HG03520 (cell line): ENCODE measurements at regions not wholly inside any gene's neighbourhood (a gene's known extent, or its start where the extent isn't known, plus 50 kb on each side); places are given as distances from the start of the nearest gene placed in this dataset.

Source experiments
- ATAC-seq: cut with Tn5 transposase; IDR thresholded peaks from one replicate; pipeline ENCODE4 v1.9.1; 2021; ENCODE audit warnings: mild to moderate bottlenecking, moderate library complexity; ENCODE audit not compliant: unreplicated experiment

DNA sequence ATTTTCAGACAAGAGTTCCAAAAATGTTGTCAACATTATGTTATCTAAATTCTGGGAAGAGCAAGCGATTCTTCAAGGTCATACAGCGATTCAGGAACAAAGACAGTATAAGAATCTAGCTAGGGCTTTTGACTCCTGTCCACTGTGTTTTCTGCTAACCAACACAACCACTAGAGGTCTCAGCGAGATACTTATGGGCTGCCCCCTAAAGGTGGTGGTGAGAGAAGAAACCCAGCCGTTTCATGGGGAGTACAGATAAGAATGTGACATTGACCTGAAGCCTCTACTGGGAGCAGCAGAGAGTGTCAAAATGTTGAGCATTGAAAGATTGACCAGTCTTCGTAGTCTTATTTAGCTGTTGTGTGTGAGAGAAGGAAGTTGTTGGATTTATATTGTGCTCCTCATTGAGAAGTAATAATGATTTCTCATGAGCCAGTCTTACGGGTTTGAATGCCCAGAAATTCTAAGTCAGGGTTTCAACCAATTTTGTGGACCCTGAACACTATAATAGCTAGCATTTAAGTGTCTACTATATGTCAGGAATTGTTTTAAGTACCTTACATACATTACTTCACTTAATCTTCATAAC lies 168.3 kb downstream of the SPRY1 start:
- ATAC-seq, result peak; percentile 99

DNA sequence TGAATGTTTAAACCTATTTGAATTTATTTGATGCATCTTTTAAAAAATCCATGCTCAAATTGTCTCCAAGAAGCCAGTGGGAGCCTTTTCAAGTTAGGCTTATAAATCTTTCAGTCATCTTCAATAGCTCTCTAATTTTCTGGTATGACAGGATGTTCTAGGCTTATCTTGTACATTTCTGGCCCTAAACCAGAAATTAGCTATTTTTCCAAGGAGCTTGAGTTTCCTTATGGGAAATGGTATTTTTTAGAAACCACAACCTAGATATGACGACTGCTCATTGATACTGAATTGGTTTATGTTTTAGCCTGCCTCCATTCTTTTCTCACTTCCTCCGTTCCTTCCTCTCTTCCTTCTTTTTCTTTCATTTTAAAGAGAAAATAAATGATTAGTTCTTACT lies 172.3 kb downstream of the SPRY1 start:
- ATAC-seq, result no peak

DNA sequence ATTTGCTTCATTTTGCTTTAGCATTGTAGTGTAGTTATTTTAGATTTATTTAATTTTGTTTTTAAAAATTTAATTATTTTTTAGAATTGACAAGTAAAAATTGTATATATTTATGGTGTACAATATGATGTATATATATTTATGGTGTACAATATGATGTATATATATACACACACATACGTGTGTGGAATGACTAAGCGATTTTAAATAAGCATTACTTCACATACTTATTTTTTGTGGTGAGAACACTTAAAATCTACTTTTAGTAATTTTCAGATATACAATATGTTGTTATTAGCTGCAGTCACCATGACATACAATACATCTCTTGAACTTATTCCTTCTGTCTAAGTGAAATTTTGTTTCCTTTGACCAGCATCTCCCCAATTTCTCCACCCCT lies 172.9 kb downstream of the SPRY1 start:
- no peak for ATAC-seq

DNA sequence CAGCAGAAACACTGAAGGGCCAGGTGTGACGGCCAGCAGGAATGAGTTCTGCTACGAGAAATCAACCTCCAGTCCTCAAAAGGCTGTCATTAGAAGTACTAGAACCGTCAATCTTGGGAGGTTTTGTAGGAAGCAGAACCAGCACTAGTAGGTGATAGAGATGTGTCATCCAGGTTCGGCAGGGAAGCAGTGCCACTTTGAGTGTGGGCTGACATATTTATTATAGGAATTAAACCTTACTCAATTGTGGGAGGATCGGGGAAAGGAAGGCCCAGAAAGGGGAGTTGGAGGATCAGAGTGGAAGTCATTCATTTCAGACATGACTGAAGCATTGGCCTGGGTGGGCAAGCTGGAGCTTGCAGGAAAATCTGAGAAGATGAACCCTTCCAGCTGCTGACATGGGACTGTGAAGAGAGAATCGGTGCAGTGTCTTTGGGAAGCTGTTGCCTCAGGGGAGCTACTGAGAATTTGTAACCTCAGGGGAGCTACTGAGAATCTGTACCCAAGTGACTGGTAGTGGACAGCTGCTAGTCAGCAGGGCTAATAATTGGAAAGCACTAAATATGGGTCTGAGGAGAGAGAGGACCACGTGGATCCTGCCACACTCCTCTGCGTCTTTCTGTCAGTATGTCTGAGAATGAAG lies 177.4 kb downstream of the SPRY1 start:
- no peak for ATAC-seq

DNA sequence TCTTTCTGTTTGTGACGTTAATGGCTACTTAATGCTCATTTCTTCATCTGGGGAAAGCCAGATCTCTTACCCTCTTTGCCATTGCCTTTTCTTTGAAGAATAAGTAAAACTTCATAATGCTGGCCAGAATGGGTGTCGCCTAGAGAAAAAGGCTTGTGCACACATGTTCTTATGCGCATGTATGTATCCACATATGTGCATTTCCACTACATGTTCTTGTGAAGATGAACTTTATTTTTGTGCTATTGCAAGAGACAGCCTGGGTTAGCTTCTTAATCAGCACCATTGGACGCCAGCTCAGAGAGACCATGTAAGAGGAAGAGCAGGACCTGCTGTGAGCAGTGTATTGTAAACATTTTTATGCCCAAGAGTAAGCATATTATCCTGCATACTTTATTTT lies 178.7 kb downstream of the SPRY1 start:
- ATAC-seq, result no peak

DNA sequence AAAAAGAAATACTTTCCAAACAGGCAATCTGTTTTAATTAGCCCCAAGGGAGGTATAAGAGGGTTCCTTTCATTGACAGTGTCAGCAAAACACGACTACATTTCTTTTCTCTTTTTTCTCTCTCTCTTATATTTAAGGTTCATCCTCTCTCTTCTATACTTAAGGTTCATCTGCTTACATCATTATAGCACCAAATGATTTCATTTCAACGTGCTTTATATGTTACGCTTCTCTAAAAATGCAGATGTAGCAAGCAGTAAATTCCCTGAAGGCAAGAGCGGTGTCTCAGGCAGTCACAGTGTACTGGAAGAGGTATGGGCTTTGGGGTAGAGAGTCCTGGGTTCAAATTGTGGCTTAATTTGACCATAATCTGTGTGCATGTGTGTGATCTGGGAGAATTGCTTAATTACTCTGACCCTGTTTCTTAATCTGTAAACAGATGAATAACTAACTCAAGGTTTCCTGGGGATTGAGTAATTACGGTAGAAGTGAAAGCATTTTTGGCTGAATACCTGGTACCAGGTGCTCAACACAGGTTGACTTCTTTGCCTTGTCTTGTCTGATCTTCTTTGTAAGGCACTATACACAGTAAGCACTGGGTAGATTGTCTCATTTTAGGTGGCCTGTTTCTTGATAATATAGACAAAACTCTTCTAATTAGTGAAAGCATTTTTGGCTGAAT lies 180.8 kb downstream of the SPRY1 start:
- ATAC-seq, result no peak

DNA sequence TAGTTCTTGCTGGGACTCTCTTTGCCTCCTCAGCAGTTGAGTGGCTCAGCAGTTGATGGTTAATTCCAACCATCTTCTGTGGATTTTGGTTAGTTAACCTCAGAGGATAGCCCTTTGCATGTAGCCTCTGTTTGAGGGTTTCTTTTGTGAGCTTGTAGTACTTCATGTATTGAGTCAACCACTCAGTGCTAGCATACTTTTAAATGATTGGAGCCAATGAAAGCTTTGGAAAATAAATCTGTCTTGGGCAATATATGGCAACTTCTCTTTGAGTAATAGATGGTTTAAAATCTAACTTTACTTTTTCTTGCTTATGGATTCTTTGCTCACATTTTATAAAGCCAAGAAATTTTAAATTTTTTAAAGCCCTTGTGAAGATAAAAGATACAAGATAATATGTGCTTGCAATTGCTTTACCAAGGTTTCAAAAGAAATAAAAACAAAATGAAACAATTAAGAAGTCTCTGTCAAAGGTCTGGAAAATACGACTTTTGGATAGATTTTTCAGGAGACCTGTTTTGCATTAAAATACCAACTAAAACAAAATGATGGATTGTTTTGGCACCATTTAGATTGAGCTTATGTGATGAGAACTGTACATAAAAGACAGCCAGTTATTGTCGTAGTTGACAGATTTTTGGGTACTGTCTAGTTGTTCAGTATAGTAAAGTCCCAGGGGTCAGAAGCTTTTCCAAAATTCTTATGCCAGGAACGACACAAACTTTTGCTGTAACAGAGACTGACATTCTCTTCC lies 181.9 kb downstream of the SPRY1 start:
- no peak for ATAC-seq

DNA sequence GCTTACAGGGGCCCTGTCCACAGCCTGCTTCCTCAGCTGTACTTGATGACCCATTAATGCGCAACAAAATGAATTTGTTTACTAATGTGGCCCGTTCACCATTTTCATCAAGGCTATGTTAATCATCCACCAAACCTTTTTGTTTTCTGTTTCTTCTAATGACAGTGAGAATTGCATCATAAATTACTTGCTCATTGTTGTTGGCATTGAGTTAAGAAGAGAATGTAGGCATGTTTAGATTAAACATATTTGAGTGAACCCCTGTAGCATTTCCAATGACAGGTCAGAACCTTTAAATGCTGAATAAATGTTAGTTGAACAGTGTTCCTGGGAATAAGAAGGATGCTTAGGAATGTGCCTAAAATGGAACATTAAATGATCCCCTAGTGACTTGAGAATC lies 183.4 kb downstream of the SPRY1 start:
- no peak for ATAC-seq

DNA sequence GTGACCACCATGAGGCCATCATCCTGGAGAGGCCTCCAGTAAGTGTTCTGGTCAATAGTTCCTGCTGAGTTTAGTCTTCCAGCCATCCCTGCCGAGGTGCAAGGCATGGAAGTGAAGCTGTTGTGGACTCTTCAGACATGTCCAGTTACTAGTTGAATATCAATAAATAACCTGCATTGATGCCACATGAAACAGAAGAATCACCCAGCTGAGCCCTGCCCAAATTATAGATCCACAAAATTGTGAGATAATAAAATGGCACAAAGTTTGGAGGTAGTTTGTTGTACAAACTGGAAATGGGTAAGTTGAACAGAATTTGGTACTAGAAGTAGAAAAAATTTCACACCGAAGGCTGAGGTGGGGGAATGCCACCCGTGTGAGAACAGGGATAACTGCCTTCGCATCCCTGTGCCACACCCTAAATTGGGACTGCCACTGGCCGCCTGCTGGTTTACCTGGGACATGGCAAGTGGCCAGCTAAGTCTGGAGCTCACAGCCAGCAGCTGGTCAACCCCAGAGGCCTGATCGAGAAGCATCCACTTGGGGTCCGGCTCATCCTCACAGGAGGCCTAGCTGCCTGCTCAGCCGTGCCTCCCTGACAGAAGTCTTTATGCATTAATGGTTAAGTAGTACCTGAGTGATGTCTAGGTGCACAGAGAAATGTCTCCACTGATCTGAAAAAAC lies 184.5 kb downstream of the SPRY1 start:
- ATAC-seq, result no peak

DNA sequence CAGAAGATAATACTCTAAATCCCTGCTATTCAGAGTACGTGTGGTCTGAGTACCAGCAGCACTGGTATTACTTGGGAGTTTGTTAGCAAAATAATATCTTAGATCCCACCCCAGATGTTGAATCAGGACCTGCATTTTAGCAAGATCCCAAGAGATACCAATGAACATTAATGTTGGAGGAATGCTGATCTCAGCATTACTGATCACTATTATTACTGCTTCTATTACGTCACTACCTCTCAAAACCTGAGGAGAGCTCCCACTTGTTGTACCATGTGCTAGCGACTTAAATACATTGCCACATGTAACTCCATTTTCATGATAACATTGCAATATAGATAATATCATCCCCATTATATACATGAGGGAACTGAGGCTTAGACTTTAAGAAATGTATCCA lies 185.2 kb downstream of the SPRY1 start:
- ATAC-seq, result no peak

DNA sequence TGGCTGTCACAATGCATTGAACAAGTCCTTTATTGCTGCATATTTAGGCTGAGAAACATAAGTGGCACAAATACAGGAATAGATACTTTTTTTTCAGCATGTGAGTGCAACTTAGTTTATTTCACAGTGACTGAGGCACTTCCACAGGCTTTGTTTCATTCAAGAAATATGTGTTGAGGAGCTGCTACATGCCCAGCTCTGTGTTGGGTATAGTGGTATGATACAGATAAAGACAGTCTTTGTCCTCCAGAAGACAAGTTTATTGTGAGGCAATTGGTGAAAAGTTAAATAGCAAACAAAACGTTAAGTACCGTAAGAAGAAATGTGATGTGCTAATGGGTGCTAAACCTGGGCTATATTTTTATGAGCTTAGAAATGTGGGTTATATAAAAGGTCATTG lies 186.4 kb downstream of the SPRY1 start:
- no peak for ATAC-seq

DNA sequence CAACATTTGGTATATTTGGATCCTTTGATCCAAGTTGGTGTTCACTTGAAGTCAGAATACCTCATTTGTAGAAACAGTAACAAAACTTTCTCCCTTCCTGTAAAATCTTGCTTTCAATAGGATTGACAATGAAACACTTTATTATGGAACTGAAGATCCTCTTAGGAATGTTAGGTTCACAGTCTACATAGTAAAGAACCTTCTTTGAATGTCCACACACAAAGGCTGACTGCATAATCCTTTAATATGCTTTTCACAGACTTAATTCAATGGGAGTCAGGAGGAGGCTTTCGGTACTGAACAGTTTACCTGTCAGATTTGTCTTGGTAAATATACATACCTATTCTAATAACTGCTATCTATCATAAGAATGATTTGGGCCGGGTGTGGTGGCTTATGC lies 188.5 kb downstream of the SPRY1 start:
- no peak for ATAC-seq

DNA sequence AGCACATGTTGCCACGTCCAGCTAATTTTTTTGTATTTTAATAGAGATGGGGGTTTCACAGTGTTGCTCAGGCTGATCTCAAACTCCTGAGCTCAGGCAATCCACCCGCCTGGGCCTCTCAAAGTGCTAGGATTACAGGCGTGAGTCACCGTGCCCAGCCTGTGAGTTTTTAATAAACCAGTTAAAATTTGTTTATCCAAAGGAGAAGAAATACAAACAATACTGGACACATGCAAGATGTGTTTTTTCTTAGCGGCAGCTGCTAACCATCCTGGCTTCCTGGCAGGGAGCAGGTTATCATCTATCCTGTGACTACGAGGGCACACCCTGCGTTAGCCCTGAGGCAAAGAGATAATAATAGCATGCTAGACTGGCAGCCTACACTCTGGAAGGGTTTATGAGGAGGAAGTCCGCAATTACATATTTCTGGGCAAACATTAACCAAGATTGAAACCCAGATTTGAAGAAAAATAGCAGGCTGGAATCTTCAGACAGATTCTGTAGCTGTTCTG lies 191.4 kb downstream of the SPRY1 start:
- ATAC-seq, result no peak

DNA sequence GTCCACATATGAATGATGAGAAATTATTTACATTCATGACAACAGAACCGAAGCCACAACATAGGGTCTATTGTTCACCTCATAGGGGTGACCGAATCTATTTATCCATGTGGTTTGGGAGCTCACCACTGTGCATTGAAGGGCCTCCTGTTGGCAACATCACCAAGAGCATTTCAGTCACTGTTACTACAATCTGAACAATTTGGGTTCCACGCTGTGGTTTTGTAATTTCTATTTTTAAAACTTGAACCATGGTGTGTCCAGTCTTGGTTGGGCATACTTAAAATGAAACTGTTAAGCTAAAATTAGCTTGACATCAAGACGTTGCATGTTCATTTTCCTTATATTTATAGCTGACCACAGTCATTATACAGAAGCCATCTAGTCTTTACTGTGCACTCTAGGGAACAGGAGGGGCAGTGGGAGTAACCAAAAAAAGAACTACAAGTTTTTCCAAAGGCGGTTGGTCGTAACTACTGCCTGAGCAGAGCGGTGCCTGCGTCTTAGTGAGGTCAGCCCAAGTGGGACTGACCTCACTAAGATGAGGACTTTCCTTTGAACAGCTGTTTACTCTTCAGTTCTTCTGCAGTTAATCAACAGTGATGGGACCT lies 192.1 kb downstream of the SPRY1 start:
- ATAC-seq, result peak; percentile 89

DNA sequence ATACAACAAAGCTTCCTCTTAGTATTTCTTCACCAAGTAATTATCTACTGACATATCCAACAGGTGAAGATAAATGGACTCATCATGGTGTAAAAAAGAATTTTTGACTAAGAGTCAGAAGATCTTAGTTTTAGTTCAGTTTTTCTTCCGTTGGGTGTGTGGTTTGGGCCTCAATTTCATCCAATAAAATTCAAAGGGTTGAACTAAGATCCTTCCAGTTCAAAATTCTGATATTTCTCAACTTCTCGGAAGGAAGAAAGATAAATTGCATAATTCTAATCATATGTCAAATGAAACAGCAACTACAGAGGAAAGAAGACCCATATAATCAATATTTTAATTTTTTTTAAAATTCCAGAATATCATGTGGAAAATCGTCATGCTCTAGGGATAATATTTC lies 192.7 kb downstream of the SPRY1 start:
- no peak for ATAC-seq

DNA sequence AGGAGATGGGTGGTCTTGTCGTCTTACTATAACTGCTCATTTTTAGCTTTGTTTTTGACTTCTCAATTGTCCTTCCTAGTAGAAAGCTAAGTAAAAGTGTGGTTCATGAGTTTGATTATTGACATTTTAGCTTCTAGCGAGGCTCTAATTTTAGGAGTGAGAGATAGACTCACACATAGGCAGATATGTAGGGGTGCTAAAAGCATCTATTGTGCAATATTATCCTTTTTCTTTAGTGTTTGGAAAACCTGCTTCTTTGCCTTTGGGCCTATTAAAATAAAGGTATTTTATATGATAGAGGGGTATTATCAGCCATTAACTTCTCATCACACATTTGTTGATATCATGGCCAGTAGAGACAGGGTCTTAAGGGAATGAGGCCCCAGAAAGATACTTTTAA lies 195.3 kb downstream of the SPRY1 start:
- no peak for ATAC-seq

DNA sequence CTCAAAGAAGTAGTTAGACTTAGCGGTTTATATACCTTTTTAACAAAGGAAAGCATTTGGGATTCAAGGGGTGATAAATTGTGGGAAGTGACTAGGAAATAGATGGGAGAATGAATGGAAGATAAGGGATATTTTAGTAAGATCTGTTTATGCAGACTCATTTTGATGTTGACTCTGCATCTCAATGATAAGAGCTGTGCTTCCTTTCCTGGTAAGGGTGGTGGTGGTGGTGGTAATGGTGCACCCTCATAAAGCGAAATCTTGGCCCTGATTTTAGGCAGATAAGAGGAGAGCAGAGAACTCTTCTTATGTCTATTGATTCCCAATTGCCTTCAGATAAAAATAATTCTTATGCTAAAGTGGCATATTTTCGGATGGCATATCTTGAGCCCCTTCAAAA lies 197.1 kb downstream of the SPRY1 start:
- ATAC-seq, result no peak

DNA sequence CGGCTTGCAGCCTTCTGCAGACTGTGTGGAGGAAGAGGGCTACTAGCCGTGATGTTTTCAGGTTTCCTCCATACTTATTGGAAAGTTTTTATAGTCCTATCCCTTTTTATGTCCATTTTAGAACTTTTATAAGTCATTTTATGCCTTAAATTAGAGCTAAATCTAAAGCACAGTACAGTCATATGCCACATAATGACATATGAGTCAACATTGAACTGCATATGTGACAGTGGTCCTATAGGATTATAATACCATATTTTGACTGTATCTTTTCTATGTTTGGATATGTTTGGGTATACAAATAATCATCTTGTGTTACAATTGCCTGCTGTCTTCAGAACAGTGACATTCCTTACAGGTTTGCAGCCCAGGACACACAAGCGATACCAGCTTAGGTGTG lies 200.2 kb downstream of the SPRY1 start:
- ATAC-seq, result no peak

DNA sequence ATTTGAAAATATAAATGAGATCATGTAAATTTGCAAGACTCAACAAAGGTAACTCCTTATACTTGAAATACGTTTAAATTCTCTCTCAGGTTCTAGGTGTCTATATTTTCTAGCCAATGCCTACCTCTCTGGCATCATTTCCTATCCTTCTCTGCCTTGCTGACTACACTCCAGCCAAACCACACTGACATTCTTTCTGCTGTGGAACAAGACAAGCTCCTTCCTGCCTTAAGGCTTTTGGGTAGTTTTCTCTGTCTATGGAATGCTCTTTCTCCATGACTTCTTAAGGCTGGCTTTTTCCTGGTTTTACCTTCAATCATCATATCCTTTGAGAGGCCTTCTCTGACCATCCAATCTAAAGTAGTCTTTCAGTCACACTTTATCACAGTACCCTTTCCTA lies 201.0 kb downstream of the SPRY1 start:
- ATAC-seq, result no peak

DNA sequence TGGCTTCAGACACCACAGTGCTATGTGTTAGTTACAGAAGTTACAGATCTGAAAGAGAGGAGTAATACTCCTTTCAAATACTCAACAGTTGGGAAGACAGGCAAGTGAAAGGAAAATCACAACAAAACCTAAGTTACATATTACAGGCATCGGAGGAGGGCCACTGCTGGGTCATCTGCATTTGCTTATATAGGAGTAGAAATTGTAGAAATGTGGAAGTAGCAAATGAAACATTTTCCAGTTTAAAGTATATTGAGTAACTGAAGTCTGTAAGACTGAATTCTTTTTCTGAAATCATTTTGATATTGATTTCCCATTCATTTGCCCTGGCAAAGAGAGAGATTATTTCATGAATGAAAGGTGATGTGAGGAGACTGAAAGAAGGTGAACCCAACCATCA lies 201.7 kb downstream of the SPRY1 start:
- no peak for ATAC-seq
